ENCODE measurements at regions not wholly inside any gene's neighbourhood (a gene's known extent, or its start where the extent isn't known, plus 50 kb on each side); places are given as distances from the start of the nearest gene placed in this dataset.

DNA sequence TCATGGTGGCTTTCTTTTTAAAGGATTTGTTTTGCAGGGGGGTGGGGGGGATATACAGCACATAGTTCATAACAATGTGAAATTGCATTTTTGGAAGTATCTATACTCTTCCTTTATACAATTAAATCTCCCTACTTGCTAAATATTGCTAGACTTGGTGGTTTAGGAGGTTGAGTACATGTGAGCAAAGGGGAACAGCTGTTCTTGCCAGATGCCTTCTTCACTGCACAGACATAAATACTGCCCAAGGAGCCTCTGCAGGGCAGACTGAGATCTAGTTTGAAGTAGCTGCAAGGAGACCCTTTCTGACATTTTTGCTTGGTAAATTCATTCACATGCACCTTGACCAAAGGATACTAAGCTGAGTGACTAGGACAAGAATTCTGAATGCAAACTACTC lies 228.6 kb upstream of the IL12A start:
- H3K27ac Mint-ChIP-seq: no peak overlapping the region
- H3K27me3 ChIP-seq (ENCODE audit: insufficient read depth): no peaks in the 10 kb centered on the region
- H3K4me1 ChIP-seq (ENCODE audit: insufficient read depth): peaks cover 20% of the 10 kb centered on the region
- H3K27me3 Mint-ChIP-seq (ENCODE audit: insufficient read depth, low read depth, poor library complexity): peaks cover 2% of the 10 kb centered on the region
- DNase-seq (ENCODE audit: low spot score) (no peak), ATAC-seq (no peak)
- H3K79me2 ChIP-seq (replicated peaks; ENCODE audit: insufficient read depth): no peaks in the 10 kb centered on the region
- no peak overlapping the region for H3K27ac ChIP-seq (ENCODE audit: low read depth)
- TF ChIP-seq STAT1 (IDR thresholded peaks at IDR 0.05; ENCODE audit: unreplicated experiment) (no peak), ZNF114 (CRISPR knock-in tag; IDR thresholded peaks at IDR 0.05) (no peak), POLR2AphosphoS5 (IDR thresholded peaks at IDR 0.05; ENCODE audit: low read depth) (no peak), NANOG (IDR thresholded peaks at IDR 0.05; ENCODE audit: borderline replicate concordance) (no peak), EZH2phosphoT487 (IDR thresholded peaks at IDR 0.05; ENCODE audit: unreplicated experiment) (no peak), JUNB (IDR thresholded peaks at IDR 0.05; ENCODE audit: unreplicated experiment) (no peak), CREB1 (CRISPR knock-in tag; IDR thresholded peaks at IDR 0.05; ENCODE audit: low read depth) (no peak), ZNF331 (CRISPR knock-in tag; IDR thresholded peaks at IDR 0.05; ENCODE audit: low read depth) (no peak), EZH2 (IDR thresholded peaks at IDR 0.05; ENCODE audit: low read depth, unreplicated experiment) (no peak)
- TF ChIP-seq, protein P1, sequence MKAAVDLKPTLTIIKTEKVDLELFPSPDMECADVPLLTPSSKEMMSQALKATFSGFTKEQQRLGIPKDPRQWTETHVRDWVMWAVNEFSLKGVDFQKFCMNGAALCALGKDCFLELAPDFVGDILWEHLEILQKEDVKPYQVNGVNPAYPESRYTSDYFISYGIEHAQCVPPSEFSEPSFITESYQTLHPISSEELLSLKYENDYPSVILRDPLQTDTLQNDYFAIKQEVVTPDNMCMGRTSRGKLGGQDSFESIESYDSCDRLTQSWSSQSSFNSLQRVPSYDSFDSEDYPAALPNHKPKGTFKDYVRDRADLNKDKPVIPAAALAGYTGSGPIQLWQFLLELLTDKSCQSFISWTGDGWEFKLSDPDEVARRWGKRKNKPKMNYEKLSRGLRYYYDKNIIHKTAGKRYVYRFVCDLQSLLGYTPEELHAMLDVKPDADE (IDR thresholded peaks at IDR 0.05): no peak
- TF ChIP-seq, protein P2, sequence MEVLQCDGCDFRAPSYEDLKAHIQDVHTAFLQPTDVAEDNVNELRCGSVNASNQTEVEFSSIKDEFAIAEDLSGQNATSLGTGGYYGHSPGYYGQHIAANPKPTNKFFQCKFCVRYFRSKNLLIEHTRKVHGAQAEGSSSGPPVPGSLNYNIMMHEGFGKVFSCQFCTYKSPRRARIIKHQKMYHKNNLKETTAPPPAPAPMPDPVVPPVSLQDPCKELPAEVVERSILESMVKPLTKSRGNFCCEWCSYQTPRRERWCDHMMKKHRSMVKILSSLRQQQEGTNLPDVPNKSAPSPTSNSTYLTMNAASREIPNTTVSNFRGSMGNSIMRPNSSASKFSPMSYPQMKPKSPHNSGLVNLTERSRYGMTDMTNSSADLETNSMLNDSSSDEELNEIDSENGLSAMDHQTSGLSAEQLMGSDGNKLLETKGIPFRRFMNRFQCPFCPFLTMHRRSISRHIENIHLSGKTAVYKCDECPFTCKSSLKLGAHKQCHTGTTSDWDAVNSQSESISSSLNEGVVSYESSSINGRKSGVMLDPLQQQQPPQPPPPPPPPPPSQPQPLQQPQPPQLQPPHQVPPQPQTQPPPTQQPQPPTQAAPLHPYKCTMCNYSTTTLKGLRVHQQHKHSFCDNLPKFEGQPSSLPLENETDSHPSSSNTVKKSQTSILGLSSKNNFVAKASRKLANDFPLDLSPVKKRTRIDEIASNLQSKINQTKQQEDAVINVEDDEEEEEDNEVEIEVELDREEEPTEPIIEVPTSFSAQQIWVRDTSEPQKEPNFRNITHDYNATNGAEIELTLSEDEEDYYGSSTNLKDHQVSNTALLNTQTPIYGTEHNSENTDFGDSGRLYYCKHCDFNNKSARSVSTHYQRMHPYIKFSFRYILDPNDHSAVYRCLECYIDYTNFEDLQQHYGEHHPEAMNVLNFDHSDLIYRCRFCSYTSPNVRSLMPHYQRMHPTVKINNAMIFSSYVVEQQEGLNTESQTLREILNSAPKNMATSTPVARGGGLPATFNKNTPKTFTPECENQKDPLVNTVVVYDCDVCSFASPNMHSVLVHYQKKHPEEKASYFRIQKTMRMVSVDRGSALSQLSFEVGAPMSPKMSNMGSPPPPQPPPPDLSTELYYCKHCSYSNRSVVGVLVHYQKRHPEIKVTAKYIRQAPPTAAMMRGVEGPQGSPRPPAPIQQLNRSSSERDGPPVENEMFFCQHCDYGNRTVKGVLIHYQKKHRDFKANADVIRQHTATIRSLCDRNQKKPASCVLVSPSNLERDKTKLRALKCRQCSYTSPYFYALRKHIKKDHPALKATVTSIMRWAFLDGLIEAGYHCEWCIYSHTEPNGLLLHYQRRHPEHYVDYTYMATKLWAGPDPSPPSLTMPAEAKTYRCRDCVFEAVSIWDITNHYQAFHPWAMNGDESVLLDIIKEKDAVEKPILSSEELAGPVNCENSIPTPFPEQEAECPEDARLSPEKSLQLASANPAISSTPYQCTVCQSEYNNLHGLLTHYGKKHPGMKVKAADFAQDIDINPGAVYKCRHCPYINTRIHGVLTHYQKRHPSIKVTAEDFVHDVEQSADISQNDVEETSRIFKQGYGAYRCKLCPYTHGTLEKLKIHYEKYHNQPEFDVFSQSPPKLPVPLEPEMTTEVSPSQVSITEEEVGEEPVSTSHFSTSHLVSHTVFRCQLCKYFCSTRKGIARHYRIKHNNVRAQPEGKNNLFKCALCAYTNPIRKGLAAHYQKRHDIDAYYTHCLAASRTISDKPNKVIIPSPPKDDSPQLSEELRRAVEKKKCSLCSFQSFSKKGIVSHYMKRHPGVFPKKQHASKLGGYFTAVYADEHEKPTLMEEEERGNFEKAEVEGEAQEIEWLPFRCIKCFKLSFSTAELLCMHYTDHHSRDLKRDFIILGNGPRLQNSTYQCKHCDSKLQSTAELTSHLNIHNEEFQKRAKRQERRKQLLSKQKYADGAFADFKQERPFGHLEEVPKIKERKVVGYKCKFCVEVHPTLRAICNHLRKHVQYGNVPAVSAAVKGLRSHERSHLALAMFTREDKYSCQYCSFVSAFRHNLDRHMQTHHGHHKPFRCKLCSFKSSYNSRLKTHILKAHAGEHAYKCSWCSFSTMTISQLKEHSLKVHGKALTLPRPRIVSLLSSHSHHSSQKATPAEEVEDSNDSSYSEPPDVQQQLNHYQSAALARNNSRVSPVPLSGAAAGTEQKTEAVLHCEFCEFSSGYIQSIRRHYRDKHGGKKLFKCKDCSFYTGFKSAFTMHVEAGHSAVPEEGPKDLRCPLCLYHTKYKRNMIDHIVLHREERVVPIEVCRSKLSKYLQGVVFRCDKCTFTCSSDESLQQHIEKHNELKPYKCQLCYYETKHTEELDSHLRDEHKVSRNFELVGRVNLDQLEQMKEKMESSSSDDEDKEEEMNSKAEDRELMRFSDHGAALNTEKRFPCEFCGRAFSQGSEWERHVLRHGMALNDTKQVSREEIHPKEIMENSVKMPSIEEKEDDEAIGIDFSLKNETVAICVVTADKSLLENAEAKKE (CRISPR knock-in tag; IDR thresholded peaks at IDR 0.05): no peak
- TF ChIP-seq, protein P3, sequence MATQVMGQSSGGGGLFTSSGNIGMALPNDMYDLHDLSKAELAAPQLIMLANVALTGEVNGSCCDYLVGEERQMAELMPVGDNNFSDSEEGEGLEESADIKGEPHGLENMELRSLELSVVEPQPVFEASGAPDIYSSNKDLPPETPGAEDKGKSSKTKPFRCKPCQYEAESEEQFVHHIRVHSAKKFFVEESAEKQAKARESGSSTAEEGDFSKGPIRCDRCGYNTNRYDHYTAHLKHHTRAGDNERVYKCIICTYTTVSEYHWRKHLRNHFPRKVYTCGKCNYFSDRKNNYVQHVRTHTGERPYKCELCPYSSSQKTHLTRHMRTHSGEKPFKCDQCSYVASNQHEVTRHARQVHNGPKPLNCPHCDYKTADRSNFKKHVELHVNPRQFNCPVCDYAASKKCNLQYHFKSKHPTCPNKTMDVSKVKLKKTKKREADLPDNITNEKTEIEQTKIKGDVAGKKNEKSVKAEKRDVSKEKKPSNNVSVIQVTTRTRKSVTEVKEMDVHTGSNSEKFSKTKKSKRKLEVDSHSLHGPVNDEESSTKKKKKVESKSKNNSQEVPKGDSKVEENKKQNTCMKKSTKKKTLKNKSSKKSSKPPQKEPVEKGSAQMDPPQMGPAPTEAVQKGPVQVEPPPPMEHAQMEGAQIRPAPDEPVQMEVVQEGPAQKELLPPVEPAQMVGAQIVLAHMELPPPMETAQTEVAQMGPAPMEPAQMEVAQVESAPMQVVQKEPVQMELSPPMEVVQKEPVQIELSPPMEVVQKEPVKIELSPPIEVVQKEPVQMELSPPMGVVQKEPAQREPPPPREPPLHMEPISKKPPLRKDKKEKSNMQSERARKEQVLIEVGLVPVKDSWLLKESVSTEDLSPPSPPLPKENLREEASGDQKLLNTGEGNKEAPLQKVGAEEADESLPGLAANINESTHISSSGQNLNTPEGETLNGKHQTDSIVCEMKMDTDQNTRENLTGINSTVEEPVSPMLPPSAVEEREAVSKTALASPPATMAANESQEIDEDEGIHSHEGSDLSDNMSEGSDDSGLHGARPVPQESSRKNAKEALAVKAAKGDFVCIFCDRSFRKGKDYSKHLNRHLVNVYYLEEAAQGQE (IDR thresholded peaks at IDR 0.05; ENCODE audit: unreplicated experiment): no peak
- TF ChIP-seq, protein P4, sequence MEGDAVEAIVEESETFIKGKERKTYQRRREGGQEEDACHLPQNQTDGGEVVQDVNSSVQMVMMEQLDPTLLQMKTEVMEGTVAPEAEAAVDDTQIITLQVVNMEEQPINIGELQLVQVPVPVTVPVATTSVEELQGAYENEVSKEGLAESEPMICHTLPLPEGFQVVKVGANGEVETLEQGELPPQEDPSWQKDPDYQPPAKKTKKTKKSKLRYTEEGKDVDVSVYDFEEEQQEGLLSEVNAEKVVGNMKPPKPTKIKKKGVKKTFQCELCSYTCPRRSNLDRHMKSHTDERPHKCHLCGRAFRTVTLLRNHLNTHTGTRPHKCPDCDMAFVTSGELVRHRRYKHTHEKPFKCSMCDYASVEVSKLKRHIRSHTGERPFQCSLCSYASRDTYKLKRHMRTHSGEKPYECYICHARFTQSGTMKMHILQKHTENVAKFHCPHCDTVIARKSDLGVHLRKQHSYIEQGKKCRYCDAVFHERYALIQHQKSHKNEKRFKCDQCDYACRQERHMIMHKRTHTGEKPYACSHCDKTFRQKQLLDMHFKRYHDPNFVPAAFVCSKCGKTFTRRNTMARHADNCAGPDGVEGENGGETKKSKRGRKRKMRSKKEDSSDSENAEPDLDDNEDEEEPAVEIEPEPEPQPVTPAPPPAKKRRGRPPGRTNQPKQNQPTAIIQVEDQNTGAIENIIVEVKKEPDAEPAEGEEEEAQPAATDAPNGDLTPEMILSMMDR (conservative IDR thresholded peaks at IDR 0.05; ENCODE audit: low read depth in 2 of 2): no peak
- peaks cover 23% of the 10 kb centered on the region for H3K36me3 Mint-ChIP-seq (ENCODE audit: low read depth)
- H3K4me2 ChIP-seq: no peak overlapping the region
- peaks cover 18% of the 10 kb centered on the region for H3K4me1 Mint-ChIP-seq
- no peak overlapping the region for H2AFZ ChIP-seq
- H3K4me3 Mint-ChIP-seq: no peak overlapping the region
- H3F3A ChIP-seq (replicated peaks; ENCODE audit: low read depth): 0 out of 2 replicates have a peak, but pooled peaks cover 3% of the 10 kb centered on the region
- peaks cover 20% of the 10 kb centered on the region for H3K9me3 Mint-ChIP-seq
- 0 out of 2 replicates have a peak, but pooled peaks cover 3% of the 10 kb centered on the region for H3K9me2 ChIP-seq (ENCODE audit: insufficient read depth)
- H3K36me3 ChIP-seq (ENCODE audit: insufficient read depth): no peaks in the 10 kb centered on the region
- H3K4me3 ChIP-seq: no peak overlapping the region
- no peaks in the 10 kb centered on the region for H4K20me1 ChIP-seq (replicated peaks; ENCODE audit: insufficient read depth)
